IMR-90 (cell line): ENCODE measurements at regions not wholly inside any gene's neighbourhood (a gene's known extent, or its start where the extent isn't known, plus 50 kb on each side); places are given as distances from the start of the nearest gene placed in this dataset.

Source experiments
- ATAC-seq: fragments of 200-7000 bp; cut with Tn5 transposase; 2 replicates; pipeline ENCODE4 v1.9.1; 2020; ENCODE audit warnings: low read depth, mild to moderate bottlenecking, moderate library complexity
- BruUV-seq: library from RNA; stranded (reverse); fragments of 400-500 nt; replicated peaks from 2 replicates; lab custom pipeline; 2021; lab: Mats Ljungman, UMichigan
- CTCF ChIA-PET: fragments of 300-600 bp; formaldehyde crosslinking; extraction: SDS; loops from one replicate; lab custom pipeline; 2021; ENCODE audit warnings: antibody characterized with exemption; lab: Yijun Ruan, JAX
- POLR2A ChIA-PET: fragments of 300-600 bp; sonication (Branson Sonifier 250); formaldehyde crosslinking; loops from one replicate; lab custom pipeline; 2022; ENCODE audit warnings: antibody characterized with exemption; ENCODE audit not compliant: unreplicated experiment; lab: Charles Lee
- DNase-seq: peaks from one replicate; pipeline ENCODE4 v3.0.0; 2013
- H2AFZ ChIP-seq: replicated peaks from 2 replicates; pipeline ENCODE3; 2013; ENCODE audit warnings: low read length, mild to moderate bottlenecking; ENCODE audit not compliant: poor library complexity
- H2AK5ac ChIP-seq: 2 replicates; pipeline ENCODE4 v1.6.1; 2013; ENCODE audit warnings: low read depth, low read length, inconsistent platforms
- H2AK9ac ChIP-seq: replicated peaks from 2 replicates; pipeline ENCODE3; 2013; ENCODE audit warnings: mild to moderate bottlenecking, low read depth, low read length, moderate library complexity; ENCODE audit not compliant: poor library complexity
- H2BK120ac ChIP-seq: 2 replicates; pipeline ENCODE4 v1.6.1; 2013; ENCODE audit warnings: low read depth, low read length, inconsistent platforms
- H2BK15ac ChIP-seq: 3 replicates; pipeline ENCODE4 v1.6.1; 2013; ENCODE audit warnings: low read depth, low read length, inconsistent platforms
- H2BK20ac ChIP-seq: 2 replicates; pipeline ENCODE4 v1.6.1; 2013; ENCODE audit warnings: low read depth, mild to moderate bottlenecking, inconsistent platforms, low read length, moderate library complexity
- H2BK5ac ChIP-seq: 2 replicates; pipeline ENCODE4 v1.6.1; 2013; ENCODE audit warnings: mild to moderate bottlenecking, low read depth, low read length, inconsistent platforms; ENCODE audit not compliant: poor library complexity, severe bottlenecking
- H3K14ac ChIP-seq: replicated peaks from 2 replicates; pipeline ENCODE4 v1.6.1; 2013; ENCODE audit warnings: low read depth, low read length, inconsistent platforms
- H3K18ac ChIP-seq: 2 replicates; pipeline ENCODE4 v1.6.1; 2013; ENCODE audit warnings: low read depth, low read length, control low read depth
- H3K23ac ChIP-seq: 2 replicates; pipeline ENCODE4 v1.6.1; 2013; ENCODE audit warnings: low read depth, low read length, inconsistent platforms
- H3K27ac ChIP-seq: 2 replicates; pipeline ENCODE4 v1.5.1; 2013; ENCODE audit warnings: mild to moderate bottlenecking, control low read depth, low read length; ENCODE audit not compliant: insufficient read depth
- H3K27me3 ChIP-seq: 2 replicates; pipeline ENCODE4 v1.6.1; 2013; ENCODE audit warnings: low read length; ENCODE audit not compliant: control insufficient read depth, insufficient read depth
- H3K36me3 ChIP-seq: 2 replicates; pipeline ENCODE4 v1.6.1; 2013; ENCODE audit warnings: low read length, mixed read lengths; ENCODE audit not compliant: control insufficient read depth, insufficient read depth
- H3K4ac ChIP-seq: 2 replicates; pipeline ENCODE4 v1.6.1; 2013; ENCODE audit warnings: low read depth, low read length, inconsistent platforms
- H3K4me1 ChIP-seq: 2 replicates; pipeline ENCODE4 v1.6.1; 2013; ENCODE audit warnings: low read length, mixed read lengths; ENCODE audit not compliant: control insufficient read depth, insufficient read depth
- H3K4me2 ChIP-seq: 2 replicates; pipeline ENCODE4 v1.6.1; 2013; ENCODE audit warnings: low read depth, mild to moderate bottlenecking, control low read depth, low read length, moderate library complexity
- H3K4me3 ChIP-seq: 2 replicates; pipeline ENCODE4 v1.5.1; 2013; ENCODE audit warnings: low read depth, mild to moderate bottlenecking, control low read depth, low read length, moderate library complexity; ENCODE audit not compliant: insufficient read depth
- H3K56ac ChIP-seq: 2 replicates; pipeline ENCODE4 v1.6.1; 2013; ENCODE audit warnings: low read length, inconsistent platforms; ENCODE audit not compliant: insufficient read depth; ENCODE audit errors: extremely low read depth
- H3K79me1 ChIP-seq, 2 experiments: 2 replicates each; pipeline ENCODE4 v1.6.1; 2013; ENCODE audit warnings: low read length in 2 of 2, inconsistent platforms in 1 of 2, low read depth in 1 of 2
- H3K9ac ChIP-seq: 2 replicates; pipeline ENCODE4 v1.6.1; 2013; ENCODE audit warnings: low read depth, low read length, control low read depth
- H3K9me1 ChIP-seq: 2 replicates; pipeline ENCODE4 v1.6.1; 2013; ENCODE audit warnings: low read length, inconsistent platforms; ENCODE audit not compliant: insufficient read depth
- H3K9me3 ChIP-seq: 2 replicates; pipeline ENCODE4 v1.6.1; 2013; ENCODE audit warnings: low read length; ENCODE audit not compliant: control insufficient read depth, insufficient read depth
- H4K20me1 ChIP-seq: 2 replicates; pipeline ENCODE4 v1.6.1; 2013; ENCODE audit warnings: low read length, inconsistent platforms; ENCODE audit not compliant: insufficient read depth
- H4K5ac ChIP-seq: 2 replicates; pipeline ENCODE4 v1.6.1; 2013; ENCODE audit warnings: mild to moderate bottlenecking, low read depth, low read length, control low read depth
- H4K8ac ChIP-seq, 2 experiments: 2 replicates each; pipeline ENCODE4 v1.6.1; 2013; ENCODE audit warnings: low read depth in 2 of 2, low read length in 2 of 2, control low read depth in 1 of 2, inconsistent platforms in 1 of 2
- H4K91ac ChIP-seq: 2 replicates; pipeline ENCODE4 v1.6.1; 2013; ENCODE audit warnings: low read depth, low read length, inconsistent platforms; ENCODE audit not compliant: insufficient read depth
- CEBPB ChIP-seq: IDR thresholded peaks from 2 replicates; pipeline ENCODE4 v1.6.1; 2012; ENCODE audit warnings: low read depth, low read length, improper control_type of control experiment
- FOS ChIP-seq: fragments of 150-350 bp; IDR thresholded peaks from 2 replicates; pipeline ENCODE4 v1.6.1; 2016; ENCODE audit warnings: low read depth, low read length
- MAFK ChIP-seq: IDR thresholded peaks from 2 replicates; pipeline ENCODE4 v1.6.1; 2012; ENCODE audit warnings: low read depth, low read length, improper control_type of control experiment
- MAZ ChIP-seq: IDR thresholded peaks from 2 replicates; pipeline ENCODE4 v1.6.1; 2012; ENCODE audit warnings: low read depth, mild to moderate bottlenecking, low read length, improper control_type of control experiment, moderate library complexity, borderline replicate concordance
- NFE2L2 ChIP-seq: fragments of 150-350 bp; IDR thresholded peaks from 2 replicates; pipeline ENCODE4 v1.6.1; 2016; ENCODE audit warnings: low read depth, mild to moderate bottlenecking, low read length
- POLR2A ChIP-seq: IDR thresholded peaks from 2 replicates; pipeline ENCODE4 v1.6.1; 2012; ENCODE audit warnings: mild to moderate bottlenecking, low read depth, low read length
- RAD21 ChIP-seq: IDR thresholded peaks from 2 replicates; pipeline ENCODE4 v1.6.1; 2012; ENCODE audit warnings: low read length, improper control_type of control experiment
- WGBS, 2 experiments: methylation state at CpG; one replicate each; pipeline versions ENCODE4 v1.1.5 to v1.1.7; 2013; ENCODE audit warnings: missing lambda C conversion rate in 2 of 2; ENCODE audit not compliant: insufficient read length in 1 of 2; ENCODE audit errors: extremely low coverage in 2 of 2; 5-methylcytosine and 5-hydroxymethylcytosine counted together
- dilution Hi-C: fragments of 300-500 bp; cut with HindIII; formaldehyde crosslinking; loops from one replicate; pipeline ENCODE4 v1.14.3; 2018; ENCODE audit warnings: low sequenced_read_pairs; ENCODE audit not compliant: unreplicated experiment
- in situ Hi-C: fragments of 300-500 bp; cut with MboI; formaldehyde crosslinking; loops from 3 replicates; pipeline ENCODE4 v1.14.3; 2019; ENCODE audit warnings: low sequenced_read_pairs, inconsistent platforms, mixed read lengths
- intact Hi-C: fragments of 100-400 bp; cut with micrococcal nuclease; formaldehyde crosslinking; loops from 2 replicates; pipeline ENCODE4 v1.10.0; 2022
- TF ChIP-seq, protein P1 (sequence below): fragments of 150-350 bp; IDR thresholded peaks from 2 replicates; pipeline ENCODE4 v1.6.1; 2016; ENCODE audit warnings: low read depth, mild to moderate bottlenecking, low read length, moderate library complexity, borderline replicate concordance
- TF ChIP-seq, protein P2 (sequence below): fragments of 150-350 bp; IDR thresholded peaks from 2 replicates; pipeline ENCODE4 v1.6.1; 2017; ENCODE audit warnings: mild to moderate bottlenecking, antibody characterized with exemption, low read length, low read depth

DNA sequence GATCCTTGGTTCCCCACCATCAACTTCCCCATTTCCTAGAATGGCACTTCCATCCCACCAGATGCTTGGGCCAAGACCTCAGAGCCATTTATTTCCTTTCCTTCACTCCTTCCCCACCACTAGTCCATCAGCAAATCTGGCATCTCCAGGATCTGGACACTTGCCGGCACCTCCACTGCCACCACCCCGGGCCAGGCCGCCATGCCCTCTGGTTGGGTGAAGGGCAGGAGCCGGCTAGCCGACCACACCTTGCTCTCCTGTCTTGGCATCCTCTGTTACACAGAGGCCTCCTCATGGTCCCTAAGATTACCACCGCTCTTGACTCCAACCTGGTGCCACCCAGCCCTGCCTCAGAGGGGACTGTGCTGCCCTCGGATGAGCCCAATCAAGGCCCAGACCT lies 104.5 kb downstream of the RMI2 start:
- Histone ChIP-seq H3K9ac (no peak overlapping the region), H2AFZ (no peak overlapping the region), H3K4me2 (no peak overlapping the region), H2AK9ac (no peak overlapping the region), H2BK5ac (no peak overlapping the region), H2AK5ac (no peak overlapping the region), H3K9me1 (no peaks in the 10 kb centered on the region), H3K4ac (no peak overlapping the region), H3K79me1 (no peaks in the 10 kb centered on the region), H2BK120ac (no peak overlapping the region), H4K5ac (no peak overlapping the region), H3K56ac (no peak overlapping the region), H3K4me1 (no peaks in the 10 kb centered on the region), H3K18ac (no peak overlapping the region), H2BK15ac (no peak overlapping the region), H3K4me3 (no peak overlapping the region), H3K23ac (no peak overlapping the region), H4K91ac (no peak overlapping the region), H2BK20ac (no peak overlapping the region), H3K9me3 (no peaks in the 10 kb centered on the region), H3K14ac (no peak overlapping the region), H4K20me1 (no peaks in the 10 kb centered on the region), H4K8ac (no peak overlapping the region), H3K27ac (no peak overlapping the region), H3K27me3 (peaks cover 45% of the 10 kb centered on the region), H3K36me3 (no peaks in the 10 kb centered on the region)
- no TSS peak for BruUV-seq
- dilution Hi-C loops (no loop called here), intact Hi-C loops (no loop called here), in situ Hi-C loops (no loop called here)
- DNase-seq (no peak), ATAC-seq (no peak)
- POLR2A ChIA-PET = no interaction called here
- TF ChIP-seq MAFK (no peak), CEBPB (no peak), FOS (no peak), RAD21 (no peak), NFE2L2 (no peak), MAZ (no peak), POLR2A (no peak)
- TF ChIP-seq, protein P1, sequence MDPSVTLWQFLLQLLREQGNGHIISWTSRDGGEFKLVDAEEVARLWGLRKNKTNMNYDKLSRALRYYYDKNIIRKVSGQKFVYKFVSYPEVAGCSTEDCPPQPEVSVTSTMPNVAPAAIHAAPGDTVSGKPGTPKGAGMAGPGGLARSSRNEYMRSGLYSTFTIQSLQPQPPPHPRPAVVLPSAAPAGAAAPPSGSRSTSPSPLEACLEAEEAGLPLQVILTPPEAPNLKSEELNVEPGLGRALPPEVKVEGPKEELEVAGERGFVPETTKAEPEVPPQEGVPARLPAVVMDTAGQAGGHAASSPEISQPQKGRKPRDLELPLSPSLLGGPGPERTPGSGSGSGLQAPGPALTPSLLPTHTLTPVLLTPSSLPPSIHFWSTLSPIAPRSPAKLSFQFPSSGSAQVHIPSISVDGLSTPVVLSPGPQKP = no peak
- TF ChIP-seq, protein P2, sequence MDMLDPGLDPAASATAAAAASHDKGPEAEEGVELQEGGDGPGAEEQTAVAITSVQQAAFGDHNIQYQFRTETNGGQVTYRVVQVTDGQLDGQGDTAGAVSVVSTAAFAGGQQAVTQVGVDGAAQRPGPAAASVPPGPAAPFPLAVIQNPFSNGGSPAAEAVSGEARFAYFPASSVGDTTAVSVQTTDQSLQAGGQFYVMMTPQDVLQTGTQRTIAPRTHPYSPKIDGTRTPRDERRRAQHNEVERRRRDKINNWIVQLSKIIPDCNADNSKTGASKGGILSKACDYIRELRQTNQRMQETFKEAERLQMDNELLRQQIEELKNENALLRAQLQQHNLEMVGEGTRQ = no peak
- WGBS, 2 experiments = 94% methylated on average over 5 of the region's 7 CpGs; no CpG with 5 or more reads in 1 of the 2 experiments
- CTCF ChIA-PET = no interaction called here
